HG03045 (cell line): ENCODE measurements at regions not wholly inside any gene's neighbourhood (a gene's known extent, or its start where the extent isn't known, plus 50 kb on each side); places are given as distances from the start of the nearest gene placed in this dataset.
A peak's percentile ranks its signal among the peaks of the same experiment; 100 is the strongest.
"Not testable (repeated sequence)": the region's sequence is repeated elsewhere in the genome, so short reads cannot be mapped to it uniquely, and the experiment has no call there.

ENCODE experiments used
- ATAC-seq: cut with Tn5 transposase; IDR thresholded peaks from one replicate; pipeline ENCODE4 v1.9.1; 2021; ENCODE audit warnings: mild to moderate bottlenecking, moderate library complexity; ENCODE audit not compliant: unreplicated experiment

GRCh38 chr12:13518034-13518433 is 321.5 kb downstream of the EMP1 start:
- not testable (repeated sequence) for ATAC-seq

GRCh38 chr12:13509740-13510139 is 313.2 kb downstream of the EMP1 start:
- ATAC-seq, result no peak

GRCh38 chr12:13505636-13506035 is 309.1 kb downstream of the EMP1 start:
- no peak for ATAC-seq

DNA sequence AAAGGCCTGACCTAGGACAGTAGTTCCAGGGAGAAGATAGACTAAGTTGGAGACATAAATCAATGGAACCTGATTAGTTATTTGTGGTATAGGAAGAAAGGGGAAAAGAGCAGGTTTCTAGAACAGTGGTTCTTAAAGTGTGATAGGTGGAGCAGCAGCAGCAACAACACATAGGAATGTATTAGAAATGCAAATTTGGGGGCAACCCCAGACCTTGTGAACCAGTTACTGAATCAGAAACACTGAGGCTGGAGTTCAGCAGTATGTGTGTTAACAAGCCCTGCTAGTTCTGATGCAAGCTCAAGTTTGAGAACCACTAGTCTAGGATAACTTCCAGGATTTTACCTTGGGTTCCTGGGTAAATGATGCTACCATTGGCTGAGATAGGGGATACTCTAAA is 308.7 kb downstream of the EMP1 start:
- ATAC-seq, result no peak

DNA sequence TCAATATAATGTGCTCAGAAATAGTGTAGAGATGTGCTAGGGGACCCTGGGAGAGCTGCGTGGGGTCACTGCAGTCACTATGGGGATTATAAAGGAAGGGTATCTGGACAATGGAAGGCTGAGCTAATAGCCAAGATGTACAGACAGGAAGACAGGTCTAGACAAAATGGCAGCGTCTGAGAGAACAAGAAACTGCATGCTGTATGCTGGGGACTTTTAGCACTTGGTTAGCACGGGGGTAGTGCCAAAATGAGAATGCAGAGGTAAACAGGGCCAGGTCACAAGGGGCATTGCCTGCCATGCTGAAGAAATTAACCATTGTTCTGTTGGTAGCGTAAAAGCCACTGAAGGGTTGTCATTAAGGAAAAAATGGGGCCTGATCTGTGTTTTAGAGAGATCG is 308.2 kb downstream of the EMP1 start:
- no peak for ATAC-seq

DNA sequence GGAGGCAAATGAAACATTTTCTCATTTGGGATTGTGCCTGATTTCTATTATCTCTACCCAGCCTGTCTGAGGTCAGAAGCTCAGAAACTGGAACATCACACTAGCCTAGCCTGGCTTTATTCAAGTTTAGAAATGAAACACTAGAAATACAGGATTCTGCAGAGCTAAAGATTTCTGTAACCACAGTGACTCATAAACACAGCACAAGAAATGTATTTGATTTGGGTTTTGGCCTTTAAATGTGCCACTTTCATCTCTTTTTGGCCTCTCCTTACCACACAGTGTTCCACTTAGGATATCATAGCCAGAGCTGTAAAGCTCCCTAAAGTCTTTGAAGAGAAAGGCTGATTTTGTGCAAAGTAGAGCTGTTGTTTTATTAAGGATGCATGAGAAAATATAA is 307.5 kb downstream of the EMP1 start:
- no peak for ATAC-seq

- ATAC-seq, result no peak
Observed at GRCh38 chr12:13503094-13503835, 306.7 kb downstream of the EMP1 start.

- no peak for ATAC-seq
Observed at GRCh38 chr12:13499008-13499407, 302.5 kb downstream of the EMP1 start.

- ATAC-seq, result no peak
Observed at GRCh38 chr12:13496111-13496510, 299.6 kb downstream of the EMP1 start.

DNA sequence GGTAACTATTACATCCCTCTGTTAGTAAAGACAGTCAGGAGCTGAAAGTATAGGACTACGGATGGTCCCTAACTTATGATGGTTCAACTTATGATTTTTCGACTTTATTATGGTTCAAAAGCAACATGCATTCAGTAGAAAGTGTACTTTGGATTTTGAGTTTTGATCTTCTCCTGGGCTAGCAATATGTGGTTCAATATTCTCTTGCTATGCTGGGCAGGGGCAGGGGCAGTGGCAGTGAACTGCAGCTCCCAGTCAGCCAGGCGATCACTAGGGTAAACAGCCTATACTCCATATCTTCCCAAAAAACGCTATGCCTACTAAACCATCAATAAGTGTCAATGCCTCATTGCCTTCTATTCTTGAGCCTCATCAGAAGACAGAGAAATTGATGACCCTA is 292.7 kb downstream of the EMP1 start:
- ATAC-seq, result no peak

DNA sequence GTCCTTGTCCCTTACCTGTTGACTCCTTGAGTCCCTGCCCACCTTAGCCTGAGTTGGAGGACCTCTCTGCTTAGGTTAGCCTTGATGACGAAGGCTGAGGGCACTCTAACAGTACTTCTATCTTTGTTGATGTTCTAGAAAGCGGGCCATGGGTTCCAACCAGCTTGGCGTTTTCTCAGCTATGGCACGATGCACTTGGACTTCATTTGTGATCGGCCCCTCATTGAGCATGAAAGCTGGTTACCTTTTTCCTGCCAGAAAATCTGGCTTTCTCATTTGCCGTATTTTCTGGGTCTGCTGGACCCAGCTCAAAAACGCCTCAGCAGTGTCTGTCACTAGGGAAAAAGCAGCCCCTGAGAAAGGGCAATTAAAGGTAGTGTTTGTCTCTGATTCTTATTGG is 290.8 kb downstream of the EMP1 start:
- ATAC-seq, result no peak

GRCh38 chr12:13486794-13487193 is 290.3 kb downstream of the EMP1 start:
- ATAC-seq, result no peak

DNA sequence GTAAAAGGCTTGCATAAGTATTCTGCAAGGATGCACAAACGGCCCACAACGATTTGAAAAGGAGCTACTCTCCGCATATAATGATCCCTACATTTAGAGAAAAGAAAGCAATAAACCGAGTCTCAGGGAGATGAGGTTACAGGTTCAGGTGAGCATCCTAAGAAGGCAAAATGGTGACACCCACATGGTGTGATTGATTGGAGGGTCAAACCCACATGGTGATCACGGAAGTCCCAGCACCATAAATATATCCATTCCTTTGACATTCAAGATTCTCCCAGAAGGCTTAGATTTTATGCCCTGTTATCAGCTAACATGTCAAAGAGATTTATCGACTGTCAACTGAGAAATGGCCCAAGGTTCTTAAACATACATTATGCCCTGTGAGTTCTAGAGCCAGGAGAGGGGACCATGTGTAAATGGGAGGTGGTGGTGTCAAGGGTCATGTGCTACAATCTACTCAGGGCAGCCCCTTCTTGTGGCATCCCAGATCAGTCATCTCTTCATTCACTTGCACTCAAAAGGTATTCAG is 282.2 kb downstream of the EMP1 start:
- ATAC-seq, result no peak

GRCh38 chr12:13474381-13474780 is 277.9 kb downstream of the EMP1 start:
- no peak for ATAC-seq

DNA sequence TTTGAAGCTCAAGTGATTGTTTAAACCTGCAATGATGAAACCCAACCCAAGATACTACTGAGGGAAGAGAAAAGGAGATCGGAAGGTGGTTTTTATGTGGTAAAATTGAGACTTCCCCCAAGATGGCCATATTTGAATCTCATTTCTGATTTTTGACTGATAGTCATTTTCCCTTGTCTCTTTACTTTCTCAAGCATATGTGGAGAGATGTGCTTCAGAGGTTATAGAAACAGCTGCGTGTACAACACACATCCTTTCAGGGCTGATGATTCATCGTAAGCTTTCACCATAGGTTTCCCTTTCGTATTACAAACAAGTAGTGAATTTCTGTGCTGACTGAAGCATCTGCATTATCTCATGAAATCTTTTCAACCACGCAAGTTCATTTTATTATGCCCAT is 276.2 kb downstream of the EMP1 start:
- peak; percentile 97 for ATAC-seq

DNA sequence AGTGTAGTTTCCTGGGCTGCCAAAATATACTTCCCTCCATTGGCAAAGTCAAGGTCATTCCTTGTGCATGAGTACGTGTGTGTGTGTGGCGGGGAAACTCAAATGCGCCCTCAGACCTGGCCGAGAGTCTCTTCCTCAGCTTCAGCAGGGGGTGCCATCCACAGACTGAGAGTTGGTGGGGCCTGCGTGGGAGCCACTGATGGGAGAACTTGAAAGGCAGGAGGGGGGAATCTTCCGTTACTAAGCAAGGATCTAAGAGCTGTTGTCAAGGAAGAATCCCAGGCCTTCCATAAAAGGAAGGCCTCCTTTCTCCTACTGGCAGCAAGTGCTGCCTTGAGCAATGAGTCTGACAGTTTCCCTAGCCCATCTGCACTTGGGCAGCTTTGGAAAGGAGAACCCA is 274.9 kb downstream of the EMP1 start:
- no peak for ATAC-seq

DNA sequence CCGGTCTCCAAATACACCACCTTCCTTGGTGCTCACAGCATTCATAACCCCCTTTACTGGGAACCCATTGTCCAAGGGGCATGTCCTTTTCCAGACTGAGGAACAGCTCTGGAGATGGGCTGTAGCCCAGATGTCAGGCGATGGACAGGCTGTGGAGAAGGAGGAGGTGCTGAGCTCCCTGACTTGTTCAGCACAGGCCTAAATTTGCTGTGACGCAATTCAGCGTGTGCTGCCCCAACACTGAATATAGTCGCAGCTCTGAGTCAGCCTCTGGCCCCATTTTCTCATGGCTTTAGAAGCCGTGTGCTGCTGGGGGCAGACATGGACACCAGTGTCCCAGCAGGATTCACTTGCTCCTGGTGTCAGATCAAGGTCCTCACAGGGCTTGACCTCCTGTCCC is 269.1 kb downstream of the EMP1 start:
- ATAC-seq, result no peak

- no peak for ATAC-seq
Observed at GRCh38 chr12:13463189-13463588, 266.7 kb downstream of the EMP1 start.

- no peak for ATAC-seq
Observed at GRCh38 chr12:13462450-13462849, 265.9 kb downstream of the EMP1 start.

GRCh38 chr12:13455778-13456144 is 259.2 kb downstream of the EMP1 start:
- ATAC-seq, result no peak

GRCh38 chr12:13454991-13455777 is 258.7 kb downstream of the EMP1 start:
- no peak for ATAC-seq

GRCh38 chr12:13452955-13453570 is 256.5 kb downstream of the EMP1 start:
- ATAC-seq, result no peak
